Neuronal stem cell (in vitro differentiated cells): ENCODE measurements at regions not wholly inside any gene's neighbourhood (a gene's known extent, or its start where the extent isn't known, plus 50 kb on each side); places are given as distances from the start of the nearest gene placed in this dataset.

Experiments
- DNase-seq: peaks from one replicate; pipeline ENCODE4 v3.0.0-alpha.2; 2013; ENCODE audit warnings: low spot score
- H2AFZ ChIP-seq: one replicate; pipeline ENCODE4 v1.6.1; 2013; ENCODE audit warnings: mild to moderate bottlenecking, low read length, inconsistent platforms
- H2AK5ac ChIP-seq: 2 replicates; pipeline ENCODE4 v1.6.1; 2013; ENCODE audit warnings: low read depth, mild to moderate bottlenecking, inconsistent platforms, low read length, moderate library complexity, mixed read lengths
- H2BK120ac ChIP-seq: 2 replicates; pipeline ENCODE4 v1.6.1; 2013; ENCODE audit warnings: low read depth, mild to moderate bottlenecking, inconsistent platforms, low read length, moderate library complexity, mixed read lengths
- H2BK12ac ChIP-seq: one replicate; pipeline ENCODE4 v1.6.1; 2013; ENCODE audit warnings: low read length, inconsistent platforms
- H2BK15ac ChIP-seq: 2 replicates; pipeline ENCODE4 v1.6.1; 2013; ENCODE audit warnings: mild to moderate bottlenecking, low read length, inconsistent platforms, mixed read lengths
- H2BK5ac ChIP-seq: one replicate; pipeline ENCODE4 v1.6.1; 2013; ENCODE audit warnings: inconsistent platforms, mild to moderate bottlenecking, low read length, moderate library complexity
- H3K14ac ChIP-seq: one replicate; pipeline ENCODE4 v1.6.1; 2013; ENCODE audit warnings: low read length, inconsistent platforms
- H3K18ac ChIP-seq: 2 replicates; pipeline ENCODE4 v1.6.1; 2013; ENCODE audit warnings: low read length, inconsistent platforms
- H3K23ac ChIP-seq: 2 replicates; pipeline ENCODE4 v1.6.1; 2013; ENCODE audit warnings: low read depth, mild to moderate bottlenecking, mixed read lengths, low read length, inconsistent platforms; ENCODE audit not compliant: poor library complexity
- H3K27ac ChIP-seq: replicated peaks from 3 replicates; pipeline ENCODE4 v1.5.1; 2013; ENCODE audit warnings: low read length, inconsistent platforms
- H3K27me3 ChIP-seq, 3 experiments: 2 replicates each; pipeline ENCODE4 v1.6.1; 2013; ENCODE audit warnings: low read length in 3 of 3, mild to moderate bottlenecking in 2 of 3, inconsistent platforms in 1 of 3, low read depth in 1 of 3, mixed read lengths in 1 of 3, moderate library complexity in 1 of 3; ENCODE audit not compliant: control insufficient read depth in 3 of 3, insufficient read depth in 3 of 3
- H3K36me3 ChIP-seq, 2 donors: replicated peaks in 1 of 2; 2 replicates each; pipeline ENCODE4 v1.6.1; 2013; ENCODE audit warnings: low read length in 2 of 2; ENCODE audit not compliant: control insufficient read depth in 2 of 2, insufficient read depth in 2 of 2
- H3K4ac ChIP-seq: 2 replicates; pipeline ENCODE4 v1.6.1; 2013; ENCODE audit warnings: inconsistent platforms, mild to moderate bottlenecking, low read length, moderate library complexity
- H3K4me1 ChIP-seq, 2 donors: 1 replicate in 1 of 2; 2 replicates in 1 of 2; pipeline ENCODE4 v1.6.1; 2013; ENCODE audit warnings: low read length in 2 of 2, low read depth in 1 of 2; ENCODE audit not compliant: control insufficient read depth in 2 of 2, insufficient read depth in 1 of 2
- H3K4me2 ChIP-seq: one replicate; pipeline ENCODE4 v1.6.1; 2013; ENCODE audit warnings: mild to moderate bottlenecking, low read length, inconsistent platforms; ENCODE audit not compliant: insufficient read depth, poor library complexity, severe bottlenecking
- H3K4me3 ChIP-seq, 2 donors: 2 replicates each; pipeline ENCODE4 v1.5.1; 2013; ENCODE audit warnings: low read length in 2 of 2, mild to moderate bottlenecking in 2 of 2, inconsistent platforms in 1 of 2, moderate library complexity in 1 of 2
- H3K79me1 ChIP-seq: one replicate; pipeline ENCODE4 v1.6.1; 2013; ENCODE audit warnings: low read depth, mild to moderate bottlenecking, inconsistent platforms, low read length, moderate library complexity
- H3K9ac ChIP-seq: one replicate; pipeline ENCODE4 v1.6.1; 2013; ENCODE audit warnings: mild to moderate bottlenecking, low read depth, low read length, inconsistent platforms; ENCODE audit not compliant: poor library complexity
- H3K9me3 ChIP-seq, 2 donors: replicated peaks in 1 of 2; 2 replicates each; pipeline versions ENCODE3 to v1.6.1; 2013; ENCODE audit warnings: low read length in 2 of 2, mild to moderate bottlenecking in 2 of 2, inconsistent platforms in 1 of 2, low read depth in 1 of 2, mixed read lengths in 1 of 2, moderate library complexity in 1 of 2; ENCODE audit not compliant: control insufficient read depth in 2 of 2, insufficient read depth in 1 of 2
- H4K8ac ChIP-seq: one replicate; pipeline ENCODE4 v1.6.1; 2013; ENCODE audit warnings: low read depth, mild to moderate bottlenecking, inconsistent platforms, low read length, moderate library complexity
- H4K91ac ChIP-seq: one replicate; pipeline ENCODE4 v1.6.1; 2013; ENCODE audit warnings: low read length, low read depth, mild to moderate bottlenecking, inconsistent platforms; ENCODE audit not compliant: poor library complexity
- WGBS, 2 donors: extraction: QIAGEN DNeasy Blood & Tissue Kit; methylation state at CpG; one replicate each; pipeline ENCODE4 v1.1.7; 2013; ENCODE audit warnings: missing lambda C conversion rate in 2 of 2, mixed read lengths in 1 of 2; ENCODE audit not compliant: insufficient read length in 2 of 2, insufficient replicate concordance in 1 of 2; ENCODE audit errors: extremely low coverage in 2 of 2; 5-methylcytosine and 5-hydroxymethylcytosine counted together

GRCh38 chr2:82120654-82121053 is 1816.1 kb upstream of the LRRTM1 start:
- no peak overlapping the region for H2BK15ac ChIP-seq
- no peak overlapping the region for H2BK5ac ChIP-seq
- WGBS, 2 donors = no CpG with 5 or more reads among the region's 5 CpGs
- no peak overlapping the region for H4K8ac ChIP-seq
- no peaks in the 10 kb centered on the region for H3K79me1 ChIP-seq
- no peak overlapping the region for H4K91ac ChIP-seq
- no peak for DNase-seq
- peaks cover 0 to 2% of the 10 kb centered on the region in 2 donors for H3K4me1 ChIP-seq
- no peak overlapping the region for H3K23ac ChIP-seq
- no peak overlapping the region for H2AK5ac ChIP-seq
- no peak overlapping the region for H3K27ac ChIP-seq
- H2AFZ ChIP-seq = no peak overlapping the region
- H3K18ac ChIP-seq = no peak overlapping the region
- no peak overlapping the region for H3K9ac ChIP-seq
- H3K4ac ChIP-seq = no peak overlapping the region
- H2BK120ac ChIP-seq = no peak overlapping the region
- no peak overlapping the region for H3K4me2 ChIP-seq
- H3K4me3 ChIP-seq = no peak overlapping the region
- no peaks in the 10 kb centered on the region for H3K36me3 ChIP-seq
- no peaks in the 10 kb centered on the region for H3K9me3 ChIP-seq
- H2BK12ac ChIP-seq = no peak overlapping the region
- H3K14ac ChIP-seq = no peak overlapping the region
- no peaks in the 10 kb centered on the region for H3K27me3 ChIP-seq

- H2BK15ac ChIP-seq = no peak overlapping the region
- H3K27me3 ChIP-seq = no peaks in the 10 kb centered on the region
- no peak overlapping the region for H3K27ac ChIP-seq
- H2BK5ac ChIP-seq = no peak overlapping the region
- H2AFZ ChIP-seq = no peak overlapping the region
- no CpG with 5 or more reads among the region's 2 CpGs for WGBS, 2 donors
- DNase-seq = peak; percentile 14
- no peaks in the 10 kb centered on the region for H3K9me3 ChIP-seq
- H2BK12ac ChIP-seq = no peak overlapping the region
- H2AK5ac ChIP-seq = no peak overlapping the region
- no peak overlapping the region for H3K14ac ChIP-seq
- no peaks in the 10 kb centered on the region for H3K79me1 ChIP-seq
- H3K18ac ChIP-seq = no peak overlapping the region
- no peak overlapping the region for H4K91ac ChIP-seq
- no peak overlapping the region for H3K23ac ChIP-seq
- H3K36me3 ChIP-seq = no peaks in the 10 kb centered on the region
- no peak overlapping the region for H2BK120ac ChIP-seq
- H3K4me2 ChIP-seq = no peak overlapping the region
- H3K4ac ChIP-seq = no peak overlapping the region
- H4K8ac ChIP-seq = no peak overlapping the region
- no peak overlapping the region for H3K9ac ChIP-seq
- H3K4me3 ChIP-seq = no peak overlapping the region
- H3K4me1 ChIP-seq = peaks cover 0 to 2% of the 10 kb centered on the region in 2 donors
Observed at GRCh38 chr2:82120115-82120514, 1815.6 kb upstream of the LRRTM1 start.

- H3K23ac ChIP-seq = no peak overlapping the region
- H3K27ac ChIP-seq = no peak overlapping the region
- no peak overlapping the region for H3K9ac ChIP-seq
- no peak overlapping the region for H2BK15ac ChIP-seq
- H4K91ac ChIP-seq = no peak overlapping the region
- no peak overlapping the region for H3K4ac ChIP-seq
- H4K8ac ChIP-seq = no peak overlapping the region
- H3K79me1 ChIP-seq = no peaks in the 10 kb centered on the region
- no peak overlapping the region for H2AK5ac ChIP-seq
- no peak overlapping the region for H3K4me3 ChIP-seq
- H2AFZ ChIP-seq = no peak overlapping the region
- H3K36me3 ChIP-seq = no peaks in the 10 kb centered on the region
- no peak overlapping the region for H3K4me2 ChIP-seq
- WGBS, 2 donors = no CpG with 5 or more reads among the region's 3 CpGs
- no peak for DNase-seq
- H3K18ac ChIP-seq = no peak overlapping the region
- no peaks in the 10 kb centered on the region for H3K27me3 ChIP-seq
- H3K9me3 ChIP-seq = no peaks in the 10 kb centered on the region
- H2BK5ac ChIP-seq = no peak overlapping the region
- no peak overlapping the region for H2BK120ac ChIP-seq
- H3K4me1 ChIP-seq = no peaks in the 10 kb centered on the region
- no peak overlapping the region for H2BK12ac ChIP-seq
- no peak overlapping the region for H3K14ac ChIP-seq
Observed at GRCh38 chr2:82109418-82109817, 1804.9 kb upstream of the LRRTM1 start.

- H3K4me1 ChIP-seq = no peaks in the 10 kb centered on the region
- no peak overlapping the region for H3K18ac ChIP-seq
- H3K14ac ChIP-seq = no peak overlapping the region
- no peak overlapping the region for H2BK120ac ChIP-seq
- H2AK5ac ChIP-seq = no peak overlapping the region
- no peak overlapping the region for H4K91ac ChIP-seq
- H3K4ac ChIP-seq = no peak overlapping the region
- no peak overlapping the region for H2BK15ac ChIP-seq
- no peak overlapping the region for H2AFZ ChIP-seq
- H4K8ac ChIP-seq = no peak overlapping the region
- H3K23ac ChIP-seq = no peak overlapping the region
- no peaks in the 10 kb centered on the region for H3K27me3 ChIP-seq
- no peak overlapping the region for H3K9ac ChIP-seq
- no peaks in the 10 kb centered on the region for H3K36me3 ChIP-seq
- H3K4me3 ChIP-seq = no peak overlapping the region
- DNase-seq = no peak
- H2BK12ac ChIP-seq = no peak overlapping the region
- WGBS, 2 donors = no CpG with 5 or more reads among the region's 1 CpG
- no peaks in the 10 kb centered on the region for H3K9me3 ChIP-seq
- H3K79me1 ChIP-seq = no peaks in the 10 kb centered on the region
- H2BK5ac ChIP-seq = no peak overlapping the region
- no peak overlapping the region for H3K4me2 ChIP-seq
- no peak overlapping the region for H3K27ac ChIP-seq
Observed at GRCh38 chr2:82098617-82099016, 1794.1 kb upstream of the LRRTM1 start.
